ENCODE measurements at regions not wholly inside any gene's neighbourhood (a gene's known extent, or its start where the extent isn't known, plus 50 kb on each side); places are given as distances from the start of the nearest gene placed in this dataset.

GRCh38 chr2:18980786-18981430, 377.5 kb downstream of the OSR1 start:
- TF ChIP-seq CTCF (conservative IDR thresholded peaks at IDR 0.05) (no peak), ZFX (IDR thresholded peaks at IDR 0.05) (no peak)
